Left ventricle myocardium inferior (tissue), 1 donor: ENCODE measurements at regions not wholly inside any gene's neighbourhood (a gene's known extent, or its start where the extent isn't known, plus 50 kb on each side); places are given as distances from the start of the nearest gene placed in this dataset.

Experiments
- DNase-seq: peaks from one replicate; pipeline ENCODE4 v3.0.0-alpha.2; 2020
- H3K27ac ChIP-seq: fragments of 200-600 bp; replicated peaks from 2 replicates; pipeline ENCODE4 v1.8.0; 2021
- H3K27me3 ChIP-seq: fragments of 200-600 bp; 2 replicates; pipeline ENCODE4 v1.8.0; 2021; ENCODE audit warnings: low read depth
- H3K36me3 ChIP-seq: fragments of 200-600 bp; 2 replicates; pipeline ENCODE4 v1.8.0; 2021
- H3K4me1 ChIP-seq: fragments of 200-600 bp; 2 replicates; pipeline ENCODE4 v1.8.0; 2021
- H3K4me3 ChIP-seq: fragments of 200-600 bp; 2 replicates; pipeline ENCODE4 v1.8.0; 2021; ENCODE audit warnings: mild to moderate bottlenecking, moderate library complexity
- H3K9me3 ChIP-seq: fragments of 200-600 bp; replicated peaks from 2 replicates; pipeline ENCODE4 v1.8.0; 2021
- CTCF ChIP-seq: fragments of 200-600 bp; IDR thresholded peaks from 2 replicates; pipeline ENCODE4 v1.8.0; 2021; ENCODE audit warnings: antibody characterized with exemption, mild to moderate bottlenecking, borderline replicate concordance
- intact Hi-C: fragments of 100-400 bp; cut with micrococcal nuclease; formaldehyde crosslinking; loops from one replicate; pipeline ENCODE4 v1.11.0; 2022
- donor health status: DM: no; HTN: yes; CAD: no; lungs with severe emphysema.

DNA sequence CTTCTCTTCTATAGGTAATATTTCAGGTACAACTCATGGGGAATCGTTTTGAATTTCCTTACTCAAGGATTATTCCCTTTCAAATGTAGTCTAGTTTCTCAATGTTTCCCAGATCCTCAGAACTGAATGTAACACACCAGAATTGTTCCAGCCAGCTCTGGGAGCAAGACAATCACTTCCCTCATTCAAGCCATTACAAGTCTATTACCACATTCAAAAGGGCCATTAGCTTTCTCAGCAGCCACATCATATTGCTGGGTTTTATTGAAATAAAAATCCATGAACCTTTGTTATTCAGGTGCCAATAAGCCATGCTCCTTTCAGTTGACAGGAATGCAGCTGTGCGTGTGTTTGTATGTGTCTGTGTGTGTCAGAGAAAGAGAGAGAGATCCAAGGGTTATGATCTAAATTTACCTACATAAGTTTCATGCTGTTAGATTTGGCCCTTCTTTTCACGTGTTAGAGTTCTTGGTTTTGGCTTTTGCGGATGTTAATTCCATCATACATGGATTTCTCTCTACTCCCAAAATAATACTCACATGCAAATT is 357.7 kb downstream of the BCAT1 start:
- intact Hi-C loops, result no loop called here
- H3K36me3 ChIP-seq, result no peaks in the 10 kb centered on the region
- H3K9me3 ChIP-seq, result no peaks in the 10 kb centered on the region
- H3K4me3 ChIP-seq, result no peak overlapping the region
- H3K27me3 ChIP-seq, result no peaks in the 10 kb centered on the region
- no peak for DNase-seq
- no peak for TF ChIP-seq CTCF
- H3K4me1 ChIP-seq, result no peaks in the 10 kb centered on the region
- no peak overlapping the region for H3K27ac ChIP-seq

DNA sequence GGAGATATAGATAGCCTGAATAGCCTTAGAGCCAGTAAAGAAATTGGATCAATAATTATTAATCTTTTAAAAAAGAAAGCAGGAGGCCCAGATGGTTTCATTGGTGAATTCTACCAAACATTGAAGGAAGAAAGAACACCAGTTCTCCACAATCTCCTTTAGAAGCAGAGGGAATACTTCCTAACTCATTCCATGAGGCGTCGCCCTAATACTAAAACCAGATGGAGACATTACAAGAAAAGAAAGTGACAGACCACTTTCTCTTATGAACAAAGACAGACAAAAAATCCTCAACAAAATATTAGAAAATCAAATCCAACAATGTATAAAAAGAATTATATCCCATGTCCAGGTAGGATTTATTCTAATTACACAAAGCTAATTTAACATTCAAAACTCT is 362.6 kb downstream of the BCAT1 start:
- intact Hi-C loops, result no loop called here
- TF ChIP-seq CTCF, result no peak
- no peak for DNase-seq

GRCh38 chr12:24584032-24584675 is 364.7 kb downstream of the BCAT1 start:
- no peak overlapping the region for H3K4me3 ChIP-seq
- peaks cover 15% of the 10 kb centered on the region for H3K9me3 ChIP-seq
- no peaks in the 10 kb centered on the region for H3K36me3 ChIP-seq
- no peak for TF ChIP-seq CTCF
- no peak for DNase-seq
- no peak overlapping the region for H3K27ac ChIP-seq
- intact Hi-C loops, result no loop called here
- no peaks in the 10 kb centered on the region for H3K27me3 ChIP-seq
- no peaks in the 10 kb centered on the region for H3K4me1 ChIP-seq

More for the DNA sequence above, 362.6 kb downstream of the BCAT1 start:
- no peaks in the 10 kb centered on the region for H3K27me3 ChIP-seq
- H3K9me3 ChIP-seq, result no peaks in the 10 kb centered on the region
- no peaks in the 10 kb centered on the region for H3K36me3 ChIP-seq
- H3K4me1 ChIP-seq, result no peaks in the 10 kb centered on the region
- H3K4me3 ChIP-seq, result no peak overlapping the region
- no peak overlapping the region for H3K27ac ChIP-seq

GRCh38 chr12:24582954-24583601 is 365.8 kb downstream of the BCAT1 start:
- no peak for TF ChIP-seq CTCF
- H3K9me3 ChIP-seq, result peaks cover 19% of the 10 kb centered on the region
- H3K36me3 ChIP-seq, result no peaks in the 10 kb centered on the region
- no peaks in the 10 kb centered on the region for H3K4me1 ChIP-seq
- no peak overlapping the region for H3K27ac ChIP-seq
- no peak overlapping the region for H3K4me3 ChIP-seq
- no peaks in the 10 kb centered on the region for H3K27me3 ChIP-seq
- no peak for DNase-seq
- intact Hi-C loops, result no loop called here

DNA sequence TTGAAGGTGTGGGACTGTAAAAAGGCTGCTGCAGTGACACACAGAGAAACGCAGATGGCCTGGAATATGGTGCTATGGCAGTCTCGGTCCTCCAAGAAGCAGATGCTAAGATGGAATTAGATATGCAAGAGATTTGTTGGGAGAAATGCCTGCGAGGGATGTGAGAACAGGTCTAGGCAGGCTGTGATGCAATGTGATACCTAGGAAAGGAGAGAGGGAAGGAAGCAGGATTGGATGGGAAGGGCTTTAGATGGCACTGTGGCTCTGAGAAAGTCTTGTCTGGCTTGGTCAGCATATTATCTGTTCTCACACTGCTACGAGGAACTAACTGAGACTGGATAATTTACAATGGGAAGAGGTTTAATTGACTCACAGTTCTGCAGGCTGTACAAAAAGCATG is 374.4 kb downstream of the BCAT1 start:
- no peak for TF ChIP-seq CTCF
- H3K27me3 ChIP-seq, result peaks cover 15% of the 10 kb centered on the region
- H3K36me3 ChIP-seq, result no peaks in the 10 kb centered on the region
- H3K4me1 ChIP-seq, result no peaks in the 10 kb centered on the region
- no peak overlapping the region for H3K4me3 ChIP-seq
- peaks cover 8% of the 10 kb centered on the region for H3K9me3 ChIP-seq
- DNase-seq, result no peak
- intact Hi-C loops, result no loop called here
- H3K27ac ChIP-seq, result no peak overlapping the region
